HG03175 (cell line): ENCODE measurements at regions not wholly inside any gene's neighbourhood (a gene's known extent, or its start where the extent isn't known, plus 50 kb on each side); places are given as distances from the start of the nearest gene placed in this dataset.
"Not testable (repeated sequence)": the region's sequence is repeated elsewhere in the genome, so short reads cannot be mapped to it uniquely, and the experiment has no call there.

Experiments
- ATAC-seq: cut with Tn5 transposase; IDR thresholded peaks from one replicate; pipeline ENCODE4 v1.9.1; 2021; ENCODE audit warnings: mild to moderate bottlenecking, moderate library complexity; ENCODE audit not compliant: unreplicated experiment

GRCh38 chr5:91315701-91316100, 67.4 kb downstream of the ARRDC3 start:
- ATAC-seq: no peak

- peak; percentile 65 for ATAC-seq
These were observed 69.1 kb downstream of the ARRDC3 start for GRCh38 chr5:91313757-91314673.

- no peak for ATAC-seq
These were observed 70.4 kb downstream of the ARRDC3 start for GRCh38 chr5:91312698-91313097.

- ATAC-seq: peak; percentile 93
These were observed 71.2 kb downstream of the ARRDC3 start for GRCh38 chr5:91311697-91312501.

GRCh38 chr5:91311168-91311696, 71.9 kb downstream of the ARRDC3 start:
- peak; percentile 8 for ATAC-seq

GRCh38 chr5:91308157-91308556, 75.0 kb downstream of the ARRDC3 start:
- not testable (repeated sequence) for ATAC-seq

GRCh38 chr5:91307048-91307447, 76.1 kb downstream of the ARRDC3 start:
- ATAC-seq: no peak

- ATAC-seq: no peak
These were observed 76.6 kb downstream of the ARRDC3 start for GRCh38 chr5:91306497-91306896.

GRCh38 chr5:91305640-91306039, 77.5 kb downstream of the ARRDC3 start:
- no peak for ATAC-seq

GRCh38 chr5:91304015-91304414, 79.1 kb downstream of the ARRDC3 start:
- not testable (repeated sequence) for ATAC-seq

- no peak for ATAC-seq
These were observed 80.2 kb downstream of the ARRDC3 start for GRCh38 chr5:91302958-91303357.

GRCh38 chr5:91302305-91302704, 80.8 kb downstream of the ARRDC3 start:
- ATAC-seq: no peak

GRCh38 chr5:91301106-91301846, 81.8 kb downstream of the ARRDC3 start:
- ATAC-seq: no peak

GRCh38 chr5:91297994-91298393, 85.1 kb downstream of the ARRDC3 start:
- no peak for ATAC-seq

GRCh38 chr5:91296674-91297143, 86.4 kb downstream of the ARRDC3 start:
- no peak for ATAC-seq

GRCh38 chr5:91296102-91296501, 87.0 kb downstream of the ARRDC3 start:
- not testable (repeated sequence) for ATAC-seq

GRCh38 chr5:91293131-91293530, 90.0 kb downstream of the ARRDC3 start:
- ATAC-seq: peak; percentile 97

GRCh38 chr5:91291628-91292569, 91.2 kb downstream of the ARRDC3 start:
- ATAC-seq: no peak

GRCh38 chr5:91288118-91288916, 94.8 kb downstream of the ARRDC3 start:
- no peak for ATAC-seq
